GM12892 (cell line): ENCODE measurements at regions not wholly inside any gene's neighbourhood (a gene's known extent, or its start where the extent isn't known, plus 50 kb on each side); places are given as distances from the start of the nearest gene placed in this dataset.

Experiments
- POLR2A ChIP-seq: IDR thresholded peaks from 2 replicates; pipeline ENCODE4 v1.6.1; 2011; ENCODE audit warnings: low read depth, low read length, control low read depth
- POLR2AphosphoS5 ChIP-seq: IDR thresholded peaks from 2 replicates; pipeline ENCODE4 v1.6.1; 2011; ENCODE audit warnings: low read depth, low read length, control low read depth
- TAF1 ChIP-seq: IDR thresholded peaks from 2 replicates; pipeline ENCODE4 v1.6.1; 2011; ENCODE audit warnings: low read depth, mild to moderate bottlenecking, control low read depth, low read length, borderline replicate concordance

DNA sequence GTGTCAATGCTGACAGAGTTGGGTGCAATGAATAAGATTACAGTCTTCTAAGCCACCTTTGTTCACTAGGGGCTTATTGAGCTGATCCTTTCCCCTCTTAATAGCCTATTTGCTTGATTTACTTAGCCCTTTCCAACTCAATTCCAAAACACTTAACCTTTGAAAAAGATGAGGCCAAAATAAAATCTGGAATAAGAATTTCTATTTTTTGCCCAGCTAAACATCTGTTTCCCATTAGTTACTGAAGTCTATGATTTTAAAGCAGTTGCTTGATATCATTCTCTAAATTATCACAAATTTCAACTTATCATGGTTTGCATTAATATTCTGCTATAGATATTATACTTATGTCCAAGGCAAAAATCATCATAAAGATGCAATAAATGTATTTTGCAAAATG, 1272.0 kb upstream of the ACO1 start:
- TF ChIP-seq TAF1: no peak
- TF ChIP-seq POLR2A: no peak
- TF ChIP-seq POLR2AphosphoS5: no peak
